Dermis blood vessel endothelial cell (primary cell): ENCODE measurements at regions not wholly inside any gene's neighbourhood (a gene's known extent, or its start where the extent isn't known, plus 50 kb on each side); places are given as distances from the start of the nearest gene placed in this dataset.

ENCODE experiments used
- DNase-seq: peaks from one replicate; pipeline ENCODE4 v3.0.0; 2010

GRCh38 chr18:76113101-76113500 lies 381.9 kb downstream of the ZNF516 start:
- DNase-seq, result no peak

- no peak for DNase-seq
Measured at GRCh38 chr18:76102626-76103025, 392.4 kb downstream of the ZNF516 start.

GRCh38 chr18:76102156-76102555 lies 392.9 kb downstream of the ZNF516 start:
- DNase-seq, result no peak

GRCh38 chr18:76099931-76100457 lies 395.0 kb downstream of the ZNF516 start:
- no peak for DNase-seq

GRCh38 chr18:76098674-76099411 lies 396.2 kb downstream of the ZNF516 start:
- no peak for DNase-seq

GRCh38 chr18:76081536-76081935 lies 413.5 kb downstream of the ZNF516 start:
- no peak for DNase-seq

DNA sequence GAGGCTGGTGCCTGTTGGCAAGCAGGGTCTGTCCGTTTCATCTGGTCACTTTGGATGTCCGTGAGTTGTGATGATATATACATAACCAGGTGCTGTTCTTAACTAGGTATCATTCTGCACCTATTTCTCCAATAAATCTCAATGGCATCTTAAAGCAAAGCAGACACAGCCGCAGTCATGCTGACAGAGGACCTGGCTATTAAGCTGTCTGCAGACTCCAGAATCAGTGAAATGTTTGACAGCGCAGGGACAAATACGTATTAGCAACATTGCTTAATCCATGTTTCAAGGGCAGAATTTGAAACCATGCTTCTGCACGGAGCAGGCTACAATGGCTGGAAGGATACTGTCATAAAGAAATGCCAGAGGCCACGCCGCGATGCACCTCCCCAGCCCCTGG lies 414.6 kb downstream of the ZNF516 start:
- no peak for DNase-seq

DNA sequence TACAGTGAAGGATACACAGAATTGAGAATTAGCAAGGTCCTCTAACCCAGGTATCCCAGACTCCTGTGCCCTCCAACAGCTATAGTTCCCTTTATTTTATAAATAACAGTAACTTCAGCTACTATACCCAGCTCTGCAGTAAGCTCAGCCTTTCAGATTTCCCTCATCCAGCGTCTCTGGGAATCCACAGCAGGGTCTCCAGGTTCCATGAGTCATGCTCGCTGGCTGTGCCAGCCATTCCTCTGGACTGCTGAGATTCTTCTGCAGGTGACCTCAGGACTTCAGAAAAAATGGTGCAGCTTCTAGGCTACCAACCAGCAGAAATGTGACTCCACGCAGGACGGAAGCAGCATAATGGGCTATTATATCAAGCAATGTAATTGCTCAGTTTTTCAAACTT lies 419.3 kb downstream of the ZNF516 start:
- no peak for DNase-seq

GRCh38 chr18:76064998-76065397 lies 430.0 kb downstream of the ZNF516 start:
- no peak for DNase-seq

GRCh38 chr18:76058146-76058545 lies 436.9 kb downstream of the ZNF516 start:
- no peak for DNase-seq

GRCh38 chr18:76057386-76057785 lies 437.7 kb downstream of the ZNF516 start:
- no peak for DNase-seq

- no peak for DNase-seq
Measured at GRCh38 chr18:76056471-76057110, 438.5 kb downstream of the ZNF516 start.

- DNase-seq, result no peak
Measured at GRCh38 chr18:76055578-76055977, 439.5 kb downstream of the ZNF516 start.

DNA sequence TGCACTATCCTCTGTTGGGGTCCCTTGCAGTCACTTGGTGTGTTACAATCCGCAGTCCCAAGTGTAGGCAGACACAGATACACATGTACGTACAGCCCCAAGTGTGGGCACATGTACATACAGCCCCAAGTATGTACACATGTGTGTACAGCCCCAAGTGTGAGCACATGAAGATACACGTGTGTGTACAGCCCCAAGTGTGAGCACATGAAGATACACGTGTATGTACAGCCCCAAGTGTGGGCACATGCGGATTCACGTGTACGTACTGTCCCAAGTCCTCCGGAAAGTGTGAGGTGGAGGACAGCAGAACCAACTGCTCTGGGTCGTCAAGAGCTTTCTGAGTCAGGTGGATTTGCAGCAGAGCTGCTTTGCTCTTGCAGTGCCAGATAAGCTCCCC lies 440.0 kb downstream of the ZNF516 start:
- DNase-seq, result no peak

DNA sequence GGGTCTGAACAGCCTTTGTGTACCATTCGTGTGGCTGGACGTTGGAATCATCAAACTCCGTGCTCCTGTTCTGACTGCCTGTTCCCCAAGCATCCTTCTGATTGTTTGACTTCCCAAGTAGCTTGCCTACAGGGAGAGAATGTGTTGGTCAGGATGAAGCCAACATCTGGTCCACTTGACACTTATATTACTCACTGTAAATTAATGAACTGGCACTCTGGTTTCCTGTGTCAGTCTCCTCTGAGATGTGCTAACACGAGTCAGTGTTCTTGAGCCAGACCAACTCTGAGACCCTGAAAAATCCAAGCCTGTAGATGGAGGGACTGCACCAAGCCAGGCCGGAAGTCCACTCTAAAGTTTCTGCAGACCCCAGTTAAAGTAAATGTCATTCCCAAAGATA lies 440.9 kb downstream of the ZNF516 start:
- no peak for DNase-seq

DNA sequence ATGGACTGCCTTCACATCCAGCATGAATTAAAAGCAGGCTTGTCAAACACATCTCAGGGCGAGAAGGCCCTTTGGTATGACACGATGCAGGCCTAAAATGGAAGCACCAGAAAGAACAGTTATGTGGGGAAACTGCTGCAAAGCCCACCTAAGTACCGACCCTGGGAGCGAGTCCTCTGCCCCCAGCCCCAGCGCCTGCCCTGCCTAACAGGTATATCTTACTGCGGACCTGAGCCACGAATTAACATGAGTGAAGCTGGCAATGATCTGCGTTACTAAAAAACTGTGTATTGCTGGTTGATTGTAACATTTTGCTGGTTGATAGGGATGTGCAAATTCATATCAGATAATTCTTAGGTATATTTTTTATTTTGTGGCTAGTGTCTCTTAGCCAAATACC lies 441.5 kb downstream of the ZNF516 start:
- DNase-seq, result no peak

GRCh38 chr18:76052227-76052595 lies 442.8 kb downstream of the ZNF516 start:
- DNase-seq, result no peak

GRCh38 chr18:76051396-76052226 lies 443.4 kb downstream of the ZNF516 start:
- no peak for DNase-seq

DNA sequence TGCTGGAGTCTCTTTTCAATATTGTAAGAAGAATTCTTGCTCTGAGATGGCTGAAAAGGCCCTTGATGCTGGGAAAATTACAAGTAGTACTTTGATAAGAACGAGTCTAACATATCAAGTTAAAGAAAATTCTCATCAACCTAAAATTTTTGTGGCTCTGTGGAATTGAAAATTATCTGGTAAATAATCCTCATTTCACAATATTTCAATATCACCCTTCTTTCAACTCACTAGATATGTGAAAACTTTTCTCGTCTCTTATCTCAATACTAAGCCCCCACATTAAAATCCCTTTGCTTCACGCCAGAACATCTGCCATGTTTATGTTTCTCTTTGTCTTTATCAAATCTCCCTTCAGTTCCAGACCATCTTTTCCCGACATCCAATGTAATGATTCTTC lies 448.8 kb downstream of the ZNF516 start:
- no peak for DNase-seq

DNA sequence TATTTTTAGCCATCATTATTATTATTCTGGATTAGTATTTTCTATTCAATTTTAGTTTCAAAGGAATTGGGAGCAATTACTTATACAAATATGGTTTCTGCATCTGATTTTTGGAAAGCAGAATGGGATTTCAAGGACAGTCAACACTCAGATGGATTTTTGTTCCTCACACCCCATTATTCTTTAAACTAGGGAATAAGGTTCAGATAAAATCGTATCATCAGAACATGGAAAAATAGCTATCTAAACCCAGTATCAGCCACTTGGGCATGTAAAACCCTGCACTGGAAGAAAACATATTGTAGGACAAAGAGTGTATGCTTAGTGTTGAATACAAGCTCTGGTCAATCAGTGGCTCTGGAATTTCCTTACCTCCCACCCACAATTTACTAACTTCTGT lies 452.5 kb downstream of the ZNF516 start:
- no peak for DNase-seq

- no peak for DNase-seq
Measured at GRCh38 chr18:76018210-76018609, 476.8 kb downstream of the ZNF516 start.

- no peak for DNase-seq
Measured at GRCh38 chr18:76013057-76013456, 482.0 kb downstream of the ZNF516 start.

DNA sequence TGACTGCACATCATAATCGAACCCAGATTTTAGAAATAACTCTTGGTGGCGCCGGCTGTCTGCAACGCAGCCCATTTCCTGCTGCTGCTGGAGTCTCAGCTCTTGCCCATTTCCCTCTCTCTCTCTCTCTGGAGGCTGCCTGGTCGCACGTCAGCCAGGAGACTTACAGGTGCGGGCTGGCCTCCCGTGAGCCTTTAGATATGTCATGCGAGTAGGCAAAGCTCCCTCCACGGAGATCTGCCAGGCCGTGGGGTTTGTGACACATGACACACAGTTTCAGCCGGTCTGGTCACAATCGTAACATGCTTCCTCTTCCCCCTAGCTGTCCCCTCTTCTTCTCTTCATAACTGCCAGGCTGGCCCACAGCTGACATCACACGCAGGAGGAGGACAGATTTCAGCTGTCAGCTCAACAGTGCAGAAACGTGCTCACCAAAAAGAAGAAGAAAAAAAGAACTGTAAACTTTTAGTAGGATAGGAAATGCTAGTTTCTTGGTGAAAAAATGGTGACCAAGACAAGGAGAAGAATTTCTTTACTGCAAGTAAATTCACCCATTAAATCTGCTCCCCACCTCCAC lies 489.3 kb downstream of the ZNF516 start:
- no peak for DNase-seq
